ENCODE measurements at regions not wholly inside any gene's neighbourhood (a gene's known extent, or its start where the extent isn't known, plus 50 kb on each side); places are given as distances from the start of the nearest gene placed in this dataset.

- ATAC-seq (no peak), DNase-seq (ENCODE audit: low read depth, low spot score) (no peak)
- TF ChIP-seq POLR2AphosphoS5 (IDR thresholded peaks at IDR 0.05; ENCODE audit: low read depth, low read length) (no peak), TCF7L2 (IDR thresholded peaks at IDR 0.05; ENCODE audit: low read depth, low read length) (no peak)
- TF ChIP-seq, protein P1, sequence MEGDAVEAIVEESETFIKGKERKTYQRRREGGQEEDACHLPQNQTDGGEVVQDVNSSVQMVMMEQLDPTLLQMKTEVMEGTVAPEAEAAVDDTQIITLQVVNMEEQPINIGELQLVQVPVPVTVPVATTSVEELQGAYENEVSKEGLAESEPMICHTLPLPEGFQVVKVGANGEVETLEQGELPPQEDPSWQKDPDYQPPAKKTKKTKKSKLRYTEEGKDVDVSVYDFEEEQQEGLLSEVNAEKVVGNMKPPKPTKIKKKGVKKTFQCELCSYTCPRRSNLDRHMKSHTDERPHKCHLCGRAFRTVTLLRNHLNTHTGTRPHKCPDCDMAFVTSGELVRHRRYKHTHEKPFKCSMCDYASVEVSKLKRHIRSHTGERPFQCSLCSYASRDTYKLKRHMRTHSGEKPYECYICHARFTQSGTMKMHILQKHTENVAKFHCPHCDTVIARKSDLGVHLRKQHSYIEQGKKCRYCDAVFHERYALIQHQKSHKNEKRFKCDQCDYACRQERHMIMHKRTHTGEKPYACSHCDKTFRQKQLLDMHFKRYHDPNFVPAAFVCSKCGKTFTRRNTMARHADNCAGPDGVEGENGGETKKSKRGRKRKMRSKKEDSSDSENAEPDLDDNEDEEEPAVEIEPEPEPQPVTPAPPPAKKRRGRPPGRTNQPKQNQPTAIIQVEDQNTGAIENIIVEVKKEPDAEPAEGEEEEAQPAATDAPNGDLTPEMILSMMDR (IDR thresholded peaks at IDR 0.05): no peak
- TF ChIP-seq, protein P2, sequence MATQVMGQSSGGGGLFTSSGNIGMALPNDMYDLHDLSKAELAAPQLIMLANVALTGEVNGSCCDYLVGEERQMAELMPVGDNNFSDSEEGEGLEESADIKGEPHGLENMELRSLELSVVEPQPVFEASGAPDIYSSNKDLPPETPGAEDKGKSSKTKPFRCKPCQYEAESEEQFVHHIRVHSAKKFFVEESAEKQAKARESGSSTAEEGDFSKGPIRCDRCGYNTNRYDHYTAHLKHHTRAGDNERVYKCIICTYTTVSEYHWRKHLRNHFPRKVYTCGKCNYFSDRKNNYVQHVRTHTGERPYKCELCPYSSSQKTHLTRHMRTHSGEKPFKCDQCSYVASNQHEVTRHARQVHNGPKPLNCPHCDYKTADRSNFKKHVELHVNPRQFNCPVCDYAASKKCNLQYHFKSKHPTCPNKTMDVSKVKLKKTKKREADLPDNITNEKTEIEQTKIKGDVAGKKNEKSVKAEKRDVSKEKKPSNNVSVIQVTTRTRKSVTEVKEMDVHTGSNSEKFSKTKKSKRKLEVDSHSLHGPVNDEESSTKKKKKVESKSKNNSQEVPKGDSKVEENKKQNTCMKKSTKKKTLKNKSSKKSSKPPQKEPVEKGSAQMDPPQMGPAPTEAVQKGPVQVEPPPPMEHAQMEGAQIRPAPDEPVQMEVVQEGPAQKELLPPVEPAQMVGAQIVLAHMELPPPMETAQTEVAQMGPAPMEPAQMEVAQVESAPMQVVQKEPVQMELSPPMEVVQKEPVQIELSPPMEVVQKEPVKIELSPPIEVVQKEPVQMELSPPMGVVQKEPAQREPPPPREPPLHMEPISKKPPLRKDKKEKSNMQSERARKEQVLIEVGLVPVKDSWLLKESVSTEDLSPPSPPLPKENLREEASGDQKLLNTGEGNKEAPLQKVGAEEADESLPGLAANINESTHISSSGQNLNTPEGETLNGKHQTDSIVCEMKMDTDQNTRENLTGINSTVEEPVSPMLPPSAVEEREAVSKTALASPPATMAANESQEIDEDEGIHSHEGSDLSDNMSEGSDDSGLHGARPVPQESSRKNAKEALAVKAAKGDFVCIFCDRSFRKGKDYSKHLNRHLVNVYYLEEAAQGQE (IDR thresholded peaks at IDR 0.05; ENCODE audit: insufficient read depth in 1 of 2, low read depth in 2 of 2, low read length in 1 of 2): no peak
- no peaks in the 10 kb centered on the region for H3K9me3 ChIP-seq (ENCODE audit: control insufficient read depth, insufficient read depth, low read depth, low read length)
- no peak overlapping the region for H3K27ac ChIP-seq (ENCODE audit: low read length)
- no peaks in the 10 kb centered on the region for H3K4me1 ChIP-seq (ENCODE audit: control insufficient read depth, insufficient read depth, low read length)
- no peaks in the 10 kb centered on the region for H3K27me3 ChIP-seq (ENCODE audit: control insufficient read depth, insufficient read depth, low read length)
- intact Hi-C loops (cut with micrococcal nuclease; ENCODE audit: unreplicated experiment): no loop called here
- H3K36me3 ChIP-seq (ENCODE audit: control insufficient read depth, insufficient read depth, low read length): no peaks in the 10 kb centered on the region
- H3K4me3 ChIP-seq (ENCODE audit: low read depth in 2 of 2, low read length in 2 of 2): no peak overlapping the region
- ChIA-PET POLR2A (no interaction called here), CTCF (no interaction called here)
- BruUV-seq (replicated peaks): no TSS peak
- in situ Hi-C loops (cut with HindIII; ENCODE audit: low pct_unique_long_range_greater_than_20kb, low sequenced_read_pairs): no loop called here
These were observed 708.5 kb downstream of the SQOR start for GRCh38 chr15:46343196-46343935.

- H3K36me3 ChIP-seq (ENCODE audit: control insufficient read depth, insufficient read depth, low read length): no peaks in the 10 kb centered on the region
- intact Hi-C loops (cut with micrococcal nuclease; ENCODE audit: unreplicated experiment): no loop called here
- ChIA-PET POLR2A (no interaction called here), CTCF (no interaction called here)
- H3K4me1 ChIP-seq (ENCODE audit: control insufficient read depth, insufficient read depth, low read length): no peaks in the 10 kb centered on the region
- BruUV-seq (replicated peaks): no TSS peak
- no peak overlapping the region for H3K27ac ChIP-seq (ENCODE audit: low read length)
- ATAC-seq (no peak), DNase-seq (ENCODE audit: low read depth, low spot score) (no peak)
- no peak overlapping the region for H3K4me3 ChIP-seq (ENCODE audit: low read depth in 2 of 2, low read length in 2 of 2)
- no peaks in the 10 kb centered on the region for H3K9me3 ChIP-seq (ENCODE audit: control insufficient read depth, insufficient read depth, low read depth, low read length)
- in situ Hi-C loops (cut with HindIII; ENCODE audit: low pct_unique_long_range_greater_than_20kb, low sequenced_read_pairs): no loop called here
- no peaks in the 10 kb centered on the region for H3K27me3 ChIP-seq (ENCODE audit: control insufficient read depth, insufficient read depth, low read length)
- no peak for TF ChIP-seq TCF7L2 (IDR thresholded peaks at IDR 0.05; ENCODE audit: low read depth, low read length)
- no peak for TF ChIP-seq SIN3A (IDR thresholded peaks at IDR 0.05; ENCODE audit: borderline replicate concordance, insufficient read depth, low read depth, low read length)
- TF ChIP-seq, protein P2 (IDR thresholded peaks at IDR 0.05; ENCODE audit: insufficient read depth in 1 of 2, low read depth in 2 of 2, low read length in 1 of 2): no peak
- no peak for TF ChIP-seq POLR2AphosphoS5 (IDR thresholded peaks at IDR 0.05; ENCODE audit: low read depth, low read length)
- TF ChIP-seq, protein P1 (IDR thresholded peaks at IDR 0.05): no peak
These were observed 709.4 kb downstream of the SQOR start for GRCh38 chr15:46344115-46344724.
